ENCODE measurements at regions not wholly inside any gene's neighbourhood (a gene's known extent, or its start where the extent isn't known, plus 50 kb on each side); places are given as distances from the start of the nearest gene placed in this dataset.

- Histone ChIP-seq H3K36me3 (no peaks in the 10 kb centered on the region), H3K27me3 (no peaks in the 10 kb centered on the region), H3K9me3 (no peaks in the 10 kb centered on the region), H3K4me3 (no peak overlapping the region), H3K4me1 (ENCODE audit: insufficient read depth) (no peaks in the 10 kb centered on the region), H3K27ac (no peak overlapping the region)
- WGBS, 3 donors = 92 to 94% (median 93%) methylated on average over 4 of the region's 4 CpGs
- intact Hi-C loops (cut with DNase I) = loop anchor here in 1 of 4 donors (10.0 kb wide), 1 partner anchor 63 kb away; the partner anchor contains the start of gene BBS12
- DNase-seq = no peak
- TF ChIP-seq POLR2A (IDR thresholded peaks at IDR 0.05) (no peak), EP300 (IDR thresholded peaks at IDR 0.05) (no peak), CTCF (IDR thresholded peaks at IDR 0.05) (no peak)
Observed at GRCh38 chr4:122671919-122672490, 51.1 kb upstream of the IL21 start.

GRCh38 chr4:122673252-122673651 is 52.4 kb upstream of the IL21 start:
- Histone ChIP-seq H3K9me3 (no peaks in the 10 kb centered on the region), H3K27me3 (no peaks in the 10 kb centered on the region), H3K27ac (no peak overlapping the region), H3K4me3 (no peak overlapping the region), H3K4me1 (ENCODE audit: insufficient read depth) (no peaks in the 10 kb centered on the region), H3K36me3 (no peaks in the 10 kb centered on the region)
- no peak for TF ChIP-seq CTCF (IDR thresholded peaks at IDR 0.05)
- TF ChIP-seq EP300 (IDR thresholded peaks at IDR 0.05) = no peak
- TF ChIP-seq POLR2A (IDR thresholded peaks at IDR 0.05) = no peak
- DNase-seq = no peak
- WGBS, 3 donors = 37 to 54% (median 44%) methylated on average over 2 of the region's 2 CpGs
- intact Hi-C loops (cut with DNase I) = loop anchor here in 1 of 4 donors (10.0 kb wide), 1 partner anchor 62 kb away; the partner anchor contains the start of gene BBS12

- H3K4me3 ChIP-seq = no peak overlapping the region
- no peaks in the 10 kb centered on the region for H3K36me3 ChIP-seq
- H3K27ac ChIP-seq = no peak overlapping the region
- WGBS, 3 donors = 29 to 57% (median 52%) methylated on average over 1 of the region's 1 CpG
- H3K9me3 ChIP-seq = no peaks in the 10 kb centered on the region
- H3K4me1 ChIP-seq (ENCODE audit: insufficient read depth) = no peaks in the 10 kb centered on the region
- H3K27me3 ChIP-seq = no peaks in the 10 kb centered on the region
- DNase-seq = no peak
- TF ChIP-seq EP300 (IDR thresholded peaks at IDR 0.05) (no peak), CTCF (IDR thresholded peaks at IDR 0.05) (no peak)
- intact Hi-C loops (cut with DNase I) = loop anchor here in 1 of 4 donors (10.0 kb wide), 1 partner anchor 60 kb away; the partner anchor contains the start of gene BBS12
Observed at GRCh38 chr4:122674371-122674770, 53.5 kb upstream of the IL21 start.

- Histone ChIP-seq H3K4me1 (ENCODE audit: insufficient read depth) (no peaks in the 10 kb centered on the region), H3K36me3 (no peaks in the 10 kb centered on the region), H3K27ac (no peak overlapping the region), H3K27me3 (no peaks in the 10 kb centered on the region), H3K4me3 (no peak overlapping the region), H3K9me3 (no peaks in the 10 kb centered on the region)
- TF ChIP-seq CTCF (IDR thresholded peaks at IDR 0.05) (no peak), POLR2A (IDR thresholded peaks at IDR 0.05) (no peak), EP300 (IDR thresholded peaks at IDR 0.05) (no peak)
- intact Hi-C loops (cut with DNase I) = loop anchor here in 1 of 4 donors (10.0 kb wide), 1 partner anchor 55 kb away; the partner anchor contains the start of gene BBS12
- no peak for DNase-seq
- 92 to 95% (median 95%) methylated on average over 2 of the region's 2 CpGs for WGBS, 3 donors
Observed at GRCh38 chr4:122679317-122679716, 53.2 kb upstream of the BBS12 start.
